HEK293 (cell line): ENCODE measurements at regions not wholly inside any gene's neighbourhood (a gene's known extent, or its start where the extent isn't known, plus 50 kb on each side); places are given as distances from the start of the nearest gene placed in this dataset.

Experiments used
- CTCF ChIA-PET: fragments of 350-600 bp; formaldehyde crosslinking; extraction: SDS; loops from one replicate; lab custom pipeline; 2021; ENCODE audit warnings: antibody characterized with exemption; lab: Yijun Ruan, JAX
- POLR2A ChIA-PET: fragments of 300-600 bp; formaldehyde crosslinking; extraction: SDS; loops from one replicate; lab custom pipeline; 2020; ENCODE audit warnings: antibody characterized with exemption, inconsistent platforms; lab: Yijun Ruan, JAX
- H3K27ac ChIP-seq: fragments of 200-500 bp; sonication (Bioruptor generic); 2 replicates; pipeline ENCODE4 v1.5.1; 2014; ENCODE audit warnings: low read depth, low read length, control low read depth, inconsistent platforms; ENCODE audit errors: extremely low read depth
- H3K36me3 ChIP-seq, 2 experiments: fragments of 200-500 bp in 1 of 2; sonication (Bioruptor generic) in 1 of 2; 1 replicate in 1 of 2; 2 replicates in 1 of 2; pipeline ENCODE4 v1.5.1; 2014 to 2017; ENCODE audit warnings: inconsistent platforms in 2 of 2, low read length in 2 of 2; ENCODE audit not compliant: control insufficient read depth in 2 of 2, insufficient read depth in 1 of 2
- H3K4me1 ChIP-seq: fragments of 200-500 bp; sonication (Bioruptor generic); 2 replicates; pipeline ENCODE4 v1.5.1; 2014; ENCODE audit warnings: mild to moderate bottlenecking, low read length, inconsistent platforms; ENCODE audit not compliant: control insufficient read depth, insufficient read depth
- H3K4me3 ChIP-seq: 2 replicates; pipeline ENCODE4 v1.5.1; 2011; ENCODE audit warnings: low read depth, mild to moderate bottlenecking, control low read depth, low read length, moderate library complexity
- H3K9me3 ChIP-seq: fragments of 200-500 bp; sonication (Bioruptor generic); 2 replicates; pipeline ENCODE4 v1.5.1; 2014; ENCODE audit warnings: low read depth, low read length, inconsistent platforms; ENCODE audit not compliant: control insufficient read depth, insufficient read depth
- EGR2 ChIP-seq: fragments of 450-650 bp; formaldehyde crosslinking; IDR thresholded peaks from 2 replicates; pipeline ENCODE4 v1.5.1; 2016; ENCODE audit warnings: low read depth, missing biosample characterization, missing genetic modification characterization
- SETDB1 ChIP-seq: IDR thresholded peaks from one replicate; pipeline ENCODE4 v1.6.1; 2017; ENCODE audit warnings: mild to moderate bottlenecking, low read length, moderate library complexity, mixed read lengths; ENCODE audit not compliant: insufficient read length
- SP7 ChIP-seq: fragments of 450-650 bp; formaldehyde crosslinking; IDR thresholded peaks from 2 replicates; pipeline ENCODE4 v1.5.1; 2016; ENCODE audit warnings: missing biosample characterization, missing genetic modification characterization
- YY1 ChIP-seq: fragments of 450-650 bp; formaldehyde crosslinking; IDR thresholded peaks from 2 replicates; pipeline ENCODE4 v1.5.1; 2018; ENCODE audit warnings: missing biosample characterization, missing genetic modification characterization
- ZBTB1 ChIP-seq: fragments of 450-650 bp; formaldehyde crosslinking; IDR thresholded peaks from 2 replicates; pipeline ENCODE4 v1.5.1; 2016; ENCODE audit warnings: missing biosample characterization, missing genetic modification characterization
- ZFP3 ChIP-seq: fragments of 450-650 bp; formaldehyde crosslinking; IDR thresholded peaks from 2 replicates; pipeline ENCODE4 v1.5.1; 2016; ENCODE audit warnings: low read depth, missing biosample characterization, missing genetic modification characterization
- ZNF132 ChIP-seq: fragments of 450-650 bp; formaldehyde crosslinking; IDR thresholded peaks from 2 replicates; pipeline ENCODE4 v1.5.1; 2017; ENCODE audit warnings: missing biosample characterization, missing genetic modification characterization, borderline replicate concordance
- ZNF146 ChIP-seq: fragments of 450-650 bp; formaldehyde crosslinking; IDR thresholded peaks from 2 replicates; pipeline ENCODE4 v1.5.1; 2016; ENCODE audit warnings: missing biosample characterization, missing genetic modification characterization
- ZNF248 ChIP-seq: fragments of 450-650 bp; formaldehyde crosslinking; IDR thresholded peaks from 2 replicates; pipeline ENCODE4 v1.5.1; 2017; ENCODE audit warnings: missing biosample characterization, missing genetic modification characterization
- ZNF292 ChIP-seq: fragments of 450-650 bp; formaldehyde crosslinking; IDR thresholded peaks from 2 replicates; pipeline ENCODE4 v1.5.1; 2016; ENCODE audit warnings: low read depth, missing biosample characterization, missing genetic modification characterization, borderline replicate concordance
- ZNF37A ChIP-seq: fragments of 450-650 bp; IDR thresholded peaks from 2 replicates; pipeline ENCODE4 v1.5.1; 2018; ENCODE audit warnings: missing biosample characterization, missing genetic modification characterization
- ZNF558 ChIP-seq: fragments of 450-650 bp; formaldehyde crosslinking; IDR thresholded peaks from 2 replicates; pipeline ENCODE4 v1.5.1; 2016; ENCODE audit warnings: missing biosample characterization, missing genetic modification characterization
- ZNF600 ChIP-seq: fragments of 450-650 bp; formaldehyde crosslinking; IDR thresholded peaks from 2 replicates; pipeline ENCODE4 v1.5.1; 2016; ENCODE audit warnings: missing biosample characterization, missing genetic modification characterization
- ZNF623 ChIP-seq: fragments of 450-650 bp; formaldehyde crosslinking; IDR thresholded peaks from 2 replicates; pipeline ENCODE4 v1.5.1; 2016; ENCODE audit warnings: missing biosample characterization, missing genetic modification characterization
- ZNF830 ChIP-seq: fragments of 450-650 bp; IDR thresholded peaks from 2 replicates; pipeline ENCODE4 v1.5.0; 2018; ENCODE audit warnings: missing biosample characterization, missing genetic modification characterization, low read depth, mild to moderate bottlenecking, moderate library complexity
- ZXDB ChIP-seq: fragments of 450-650 bp; formaldehyde crosslinking; IDR thresholded peaks from 2 replicates; pipeline ENCODE4 v1.5.1; 2016; ENCODE audit warnings: missing biosample characterization, missing genetic modification characterization
- TF ChIP-seq, protein P1 (sequence below): fragments of 450-650 bp; formaldehyde crosslinking; IDR thresholded peaks from 2 replicates; pipeline ENCODE4 v1.5.1; 2016; ENCODE audit warnings: missing biosample characterization, missing genetic modification characterization
- TF ChIP-seq, protein P2 (sequence below): fragments of 450-650 bp; IDR thresholded peaks from 2 replicates; pipeline ENCODE4 v1.5.1; 2018; ENCODE audit warnings: missing biosample characterization, mild to moderate bottlenecking, missing genetic modification characterization
- TF ChIP-seq, protein P3 (sequence below): fragments of 450-650 bp; formaldehyde crosslinking; IDR thresholded peaks from 2 replicates; pipeline ENCODE4 v1.5.1; 2016; ENCODE audit warnings: missing biosample characterization, missing genetic modification characterization, low read depth
- TF ChIP-seq, protein P4 (sequence below): fragments of 450-650 bp; formaldehyde crosslinking; IDR thresholded peaks from 2 replicates; pipeline ENCODE4 v1.5.1; 2016; ENCODE audit warnings: missing biosample characterization, missing genetic modification characterization

DNA sequence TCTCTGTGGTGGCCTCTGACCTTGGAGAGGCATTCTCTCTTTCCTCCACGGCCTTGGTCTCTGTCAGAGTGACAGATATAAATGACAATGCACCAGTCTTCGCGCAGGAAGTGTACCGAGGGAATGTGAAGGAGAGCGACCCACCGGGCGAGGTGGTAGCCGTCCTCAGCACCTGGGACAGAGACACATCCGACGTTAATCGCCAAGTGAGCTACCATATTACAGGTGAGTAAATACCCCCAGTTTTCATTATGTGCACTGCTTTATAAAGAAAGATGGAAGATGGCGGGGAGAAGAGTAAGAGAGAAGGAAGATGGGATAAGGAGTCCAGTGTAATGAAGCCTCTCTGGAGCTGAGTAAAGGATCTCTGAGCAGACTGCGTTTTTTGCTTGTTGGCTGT, 167.8 kb upstream of the MTNR1B start:
- POLR2A ChIA-PET, result no interaction called here
- no peak overlapping the region for H3K4me3 ChIP-seq
- CTCF ChIA-PET, result no interaction called here
- no peak overlapping the region for H3K27ac ChIP-seq
- no peaks in the 10 kb centered on the region for H3K4me1 ChIP-seq
- peaks cover 0 to 12% of the 10 kb centered on the region in 2 experiments; a peak in 1 of 3 replicates for H3K36me3 ChIP-seq
- TF ChIP-seq, protein P1, sequence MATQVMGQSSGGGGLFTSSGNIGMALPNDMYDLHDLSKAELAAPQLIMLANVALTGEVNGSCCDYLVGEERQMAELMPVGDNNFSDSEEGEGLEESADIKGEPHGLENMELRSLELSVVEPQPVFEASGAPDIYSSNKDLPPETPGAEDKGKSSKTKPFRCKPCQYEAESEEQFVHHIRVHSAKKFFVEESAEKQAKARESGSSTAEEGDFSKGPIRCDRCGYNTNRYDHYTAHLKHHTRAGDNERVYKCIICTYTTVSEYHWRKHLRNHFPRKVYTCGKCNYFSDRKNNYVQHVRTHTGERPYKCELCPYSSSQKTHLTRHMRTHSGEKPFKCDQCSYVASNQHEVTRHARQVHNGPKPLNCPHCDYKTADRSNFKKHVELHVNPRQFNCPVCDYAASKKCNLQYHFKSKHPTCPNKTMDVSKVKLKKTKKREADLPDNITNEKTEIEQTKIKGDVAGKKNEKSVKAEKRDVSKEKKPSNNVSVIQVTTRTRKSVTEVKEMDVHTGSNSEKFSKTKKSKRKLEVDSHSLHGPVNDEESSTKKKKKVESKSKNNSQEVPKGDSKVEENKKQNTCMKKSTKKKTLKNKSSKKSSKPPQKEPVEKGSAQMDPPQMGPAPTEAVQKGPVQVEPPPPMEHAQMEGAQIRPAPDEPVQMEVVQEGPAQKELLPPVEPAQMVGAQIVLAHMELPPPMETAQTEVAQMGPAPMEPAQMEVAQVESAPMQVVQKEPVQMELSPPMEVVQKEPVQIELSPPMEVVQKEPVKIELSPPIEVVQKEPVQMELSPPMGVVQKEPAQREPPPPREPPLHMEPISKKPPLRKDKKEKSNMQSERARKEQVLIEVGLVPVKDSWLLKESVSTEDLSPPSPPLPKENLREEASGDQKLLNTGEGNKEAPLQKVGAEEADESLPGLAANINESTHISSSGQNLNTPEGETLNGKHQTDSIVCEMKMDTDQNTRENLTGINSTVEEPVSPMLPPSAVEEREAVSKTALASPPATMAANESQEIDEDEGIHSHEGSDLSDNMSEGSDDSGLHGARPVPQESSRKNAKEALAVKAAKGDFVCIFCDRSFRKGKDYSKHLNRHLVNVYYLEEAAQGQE (tag by site-specific recombination), result peak; percentile 78
- TF ChIP-seq ZNF292 (tag by site-specific recombination), result no peak
- no peaks in the 10 kb centered on the region for H3K9me3 ChIP-seq

DNA sequence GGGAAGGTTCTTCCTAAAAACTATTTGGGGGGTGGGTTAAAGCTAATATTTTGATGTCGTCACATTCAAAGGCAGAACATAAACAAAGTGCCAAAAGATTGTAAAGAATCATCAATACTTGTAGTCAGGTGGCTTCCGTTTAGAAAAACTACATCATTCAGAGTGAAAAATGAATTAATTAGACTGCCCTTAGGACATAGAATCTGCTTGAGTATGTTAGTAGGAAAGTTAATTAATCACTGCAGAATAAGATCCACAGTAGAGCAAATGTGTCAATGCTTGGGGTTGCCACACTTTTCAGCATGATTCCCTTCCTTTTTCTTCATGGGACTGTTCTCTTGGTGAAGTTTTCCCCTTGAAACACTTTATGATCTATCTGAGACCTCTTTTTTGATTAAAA, 166.8 kb upstream of the MTNR1B start:
- ChIA-PET CTCF (no interaction called here), POLR2A (no interaction called here)
- no peak overlapping the region for H3K27ac ChIP-seq
- peaks cover 1% of the 10 kb centered on the region; the same call in 1 of the 2 replicates for H3K4me1 ChIP-seq
- no peak for TF ChIP-seq ZXDB (tag by site-specific recombination)
- TF ChIP-seq ZNF37A (tag by site-specific recombination), result no peak
- peaks cover 0 to 11% of the 10 kb centered on the region in 2 experiments; a peak in 1 of 3 replicates for H3K36me3 ChIP-seq
- no peak overlapping the region for H3K4me3 ChIP-seq
- H3K9me3 ChIP-seq, result no peaks in the 10 kb centered on the region

DNA sequence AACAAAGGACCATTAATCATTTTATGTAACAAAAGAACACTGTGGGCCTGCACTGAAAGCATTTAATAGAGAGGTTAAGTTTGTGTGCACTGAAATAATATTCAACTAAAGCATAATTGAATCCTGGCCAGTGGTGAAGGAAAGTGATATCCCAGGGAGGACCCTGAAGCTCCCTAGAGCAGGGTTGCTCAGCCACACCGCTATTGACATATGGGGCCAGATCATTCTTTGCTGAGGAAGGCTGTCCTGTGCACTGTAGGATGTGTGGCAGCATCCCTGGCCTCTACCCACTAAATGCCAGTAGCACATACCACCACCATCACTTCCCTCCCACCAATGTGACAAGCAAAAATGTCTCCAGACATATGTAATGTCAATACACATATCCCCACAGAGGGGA, 166.1 kb upstream of the MTNR1B start:
- Histone ChIP-seq H3K4me1 (peaks cover 2% of the 10 kb centered on the region; the same call in 1 of the 2 replicates), H3K4me3 (no peak overlapping the region), H3K27ac (no peak overlapping the region), H3K36me3 (peaks cover 0 to 5% of the 10 kb centered on the region in 2 experiments; a peak in 1 of 3 replicates), H3K9me3 (no peaks in the 10 kb centered on the region)
- TF ChIP-seq, protein P2, sequence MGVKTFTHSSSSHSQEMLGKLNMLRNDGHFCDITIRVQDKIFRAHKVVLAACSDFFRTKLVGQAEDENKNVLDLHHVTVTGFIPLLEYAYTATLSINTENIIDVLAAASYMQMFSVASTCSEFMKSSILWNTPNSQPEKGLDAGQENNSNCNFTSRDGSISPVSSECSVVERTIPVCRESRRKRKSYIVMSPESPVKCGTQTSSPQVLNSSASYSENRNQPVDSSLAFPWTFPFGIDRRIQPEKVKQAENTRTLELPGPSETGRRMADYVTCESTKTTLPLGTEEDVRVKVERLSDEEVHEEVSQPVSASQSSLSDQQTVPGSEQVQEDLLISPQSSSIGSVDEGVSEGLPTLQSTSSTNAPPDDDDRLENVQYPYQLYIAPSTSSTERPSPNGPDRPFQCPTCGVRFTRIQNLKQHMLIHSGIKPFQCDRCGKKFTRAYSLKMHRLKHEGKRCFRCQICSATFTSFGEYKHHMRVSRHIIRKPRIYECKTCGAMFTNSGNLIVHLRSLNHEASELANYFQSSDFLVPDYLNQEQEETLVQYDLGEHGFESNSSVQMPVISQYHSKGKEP (tag by site-specific recombination), result no peak
- no peak for TF ChIP-seq EGR2 (tag by site-specific recombination)
- TF ChIP-seq, protein P3, sequence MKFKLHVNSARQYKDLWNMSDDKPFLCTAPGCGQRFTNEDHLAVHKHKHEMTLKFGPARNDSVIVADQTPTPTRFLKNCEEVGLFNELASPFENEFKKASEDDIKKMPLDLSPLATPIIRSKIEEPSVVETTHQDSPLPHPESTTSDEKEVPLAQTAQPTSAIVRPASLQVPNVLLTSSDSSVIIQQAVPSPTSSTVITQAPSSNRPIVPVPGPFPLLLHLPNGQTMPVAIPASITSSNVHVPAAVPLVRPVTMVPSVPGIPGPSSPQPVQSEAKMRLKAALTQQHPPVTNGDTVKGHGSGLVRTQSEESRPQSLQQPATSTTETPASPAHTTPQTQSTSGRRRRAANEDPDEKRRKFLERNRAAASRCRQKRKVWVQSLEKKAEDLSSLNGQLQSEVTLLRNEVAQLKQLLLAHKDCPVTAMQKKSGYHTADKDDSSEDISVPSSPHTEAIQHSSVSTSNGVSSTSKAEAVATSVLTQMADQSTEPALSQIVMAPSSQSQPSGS, result no peak
- TF ChIP-seq ZFP3 (tag by site-specific recombination), result no peak
- TF ChIP-seq ZNF132 (tag by site-specific recombination), result no peak
- no peak for TF ChIP-seq ZBTB1 (tag by site-specific recombination)
- no peak for TF ChIP-seq SETDB1
- TF ChIP-seq, protein P4, sequence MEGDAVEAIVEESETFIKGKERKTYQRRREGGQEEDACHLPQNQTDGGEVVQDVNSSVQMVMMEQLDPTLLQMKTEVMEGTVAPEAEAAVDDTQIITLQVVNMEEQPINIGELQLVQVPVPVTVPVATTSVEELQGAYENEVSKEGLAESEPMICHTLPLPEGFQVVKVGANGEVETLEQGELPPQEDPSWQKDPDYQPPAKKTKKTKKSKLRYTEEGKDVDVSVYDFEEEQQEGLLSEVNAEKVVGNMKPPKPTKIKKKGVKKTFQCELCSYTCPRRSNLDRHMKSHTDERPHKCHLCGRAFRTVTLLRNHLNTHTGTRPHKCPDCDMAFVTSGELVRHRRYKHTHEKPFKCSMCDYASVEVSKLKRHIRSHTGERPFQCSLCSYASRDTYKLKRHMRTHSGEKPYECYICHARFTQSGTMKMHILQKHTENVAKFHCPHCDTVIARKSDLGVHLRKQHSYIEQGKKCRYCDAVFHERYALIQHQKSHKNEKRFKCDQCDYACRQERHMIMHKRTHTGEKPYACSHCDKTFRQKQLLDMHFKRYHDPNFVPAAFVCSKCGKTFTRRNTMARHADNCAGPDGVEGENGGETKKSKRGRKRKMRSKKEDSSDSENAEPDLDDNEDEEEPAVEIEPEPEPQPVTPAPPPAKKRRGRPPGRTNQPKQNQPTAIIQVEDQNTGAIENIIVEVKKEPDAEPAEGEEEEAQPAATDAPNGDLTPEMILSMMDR (tag by site-specific recombination), result no peak
- no peak for TF ChIP-seq ZNF600
- TF ChIP-seq ZNF830 (tag by site-specific recombination), result no peak
- TF ChIP-seq ZNF146, result no peak
- TF ChIP-seq ZNF558 (tag by site-specific recombination), result no peak
- no peak for TF ChIP-seq YY1
- TF ChIP-seq SP7 (tag by site-specific recombination), result no peak
- TF ChIP-seq ZNF248 (tag by site-specific recombination), result no peak
- TF ChIP-seq ZNF623, result no peak
- ChIA-PET CTCF (no interaction called here), POLR2A (no interaction called here)
